ENCODE measurements at regions not wholly inside any gene's neighbourhood (a gene's known extent, or its start where the extent isn't known, plus 50 kb on each side); places are given as distances from the start of the nearest gene placed in this dataset.

GRCh38 chr3:132972333-132972732 lies 65.9 kb upstream of the TMEM108 start:
- intact Hi-C loops (cut with DNase I): no loop called here
- H3K27me3 ChIP-seq: no peaks in the 10 kb centered on the region
- H3K4me3 ChIP-seq: no peak overlapping the region
- no peaks in the 10 kb centered on the region for H3K9me3 ChIP-seq
- no peaks in the 10 kb centered on the region for H3K36me3 ChIP-seq
- no peak overlapping the region for H3K27ac ChIP-seq
- no peak for DNase-seq
- H3K4me1 ChIP-seq: no peaks in the 10 kb centered on the region
- no peak for TF ChIP-seq EP300 (IDR thresholded peaks at IDR 0.05)
- no peak for TF ChIP-seq POLR2A (IDR thresholded peaks at IDR 0.05)
- TF ChIP-seq POLR2AphosphoS5 (IDR thresholded peaks at IDR 0.05): no peak

- Histone ChIP-seq H3K4me3 (no peak overlapping the region), H3K27me3 (no peaks in the 10 kb centered on the region), H3K27ac (no peak overlapping the region), H3K9me3 (no peaks in the 10 kb centered on the region), H3K36me3 (no peaks in the 10 kb centered on the region), H3K4me1 (no peaks in the 10 kb centered on the region)
- intact Hi-C loops (cut with DNase I): no loop called here
- TF ChIP-seq CTCF (IDR thresholded peaks at IDR 0.05) (no peak), EP300 (IDR thresholded peaks at IDR 0.05) (no peak), POLR2A (IDR thresholded peaks at IDR 0.05) (no peak), POLR2AphosphoS5 (IDR thresholded peaks at IDR 0.05) (no peak)
- WGBS, 2 donors: 61 to 74% methylated on average over 2 of the region's 2 CpGs
- DNase-seq: no peak
These were observed 71.8 kb upstream of the TMEM108 start for GRCh38 chr3:132966374-132966773.

- Histone ChIP-seq H3K4me3 (no peak overlapping the region), H3K27ac (no peak overlapping the region), H3K4me1 (no peaks in the 10 kb centered on the region), H3K36me3 (no peaks in the 10 kb centered on the region), H3K9me3 (no peaks in the 10 kb centered on the region), H3K27me3 (no peaks in the 10 kb centered on the region)
- DNase-seq: no peak
- intact Hi-C loops (cut with DNase I): no loop called here
- no peak for TF ChIP-seq POLR2A (IDR thresholded peaks at IDR 0.05)
- no peak for TF ChIP-seq POLR2AphosphoS5 (IDR thresholded peaks at IDR 0.05)
- TF ChIP-seq EP300 (IDR thresholded peaks at IDR 0.05): no peak
- TF ChIP-seq CTCF (IDR thresholded peaks at IDR 0.05): no peak
- 41 to 63% methylated on average over 3 of the region's 3 CpGs for WGBS, 2 donors
These were observed 73.9 kb upstream of the TMEM108 start for GRCh38 chr3:132964266-132964665.

- TF ChIP-seq POLR2A (IDR thresholded peaks at IDR 0.05): no peak
- no peak for TF ChIP-seq CTCF (IDR thresholded peaks at IDR 0.05)
- no peak for TF ChIP-seq EP300 (IDR thresholded peaks at IDR 0.05)
- no peak for TF ChIP-seq POLR2AphosphoS5 (IDR thresholded peaks at IDR 0.05)
- Histone ChIP-seq H3K27ac (no peak overlapping the region), H3K27me3 (no peaks in the 10 kb centered on the region), H3K4me3 (no peak overlapping the region), H3K4me1 (no peaks in the 10 kb centered on the region), H3K36me3 (no peaks in the 10 kb centered on the region), H3K9me3 (no peaks in the 10 kb centered on the region)
- no peak for DNase-seq
- intact Hi-C loops (cut with DNase I): no loop called here
- 38 to 64% methylated on average over 2 of the region's 2 CpGs for WGBS, 2 donors
These were observed 74.4 kb upstream of the TMEM108 start for GRCh38 chr3:132963786-132964185.

- Histone ChIP-seq H3K9me3 (no peaks in the 10 kb centered on the region), H3K4me1 (no peaks in the 10 kb centered on the region), H3K27ac (no peak overlapping the region), H3K4me3 (no peak overlapping the region), H3K27me3 (no peaks in the 10 kb centered on the region), H3K36me3 (no peaks in the 10 kb centered on the region)
- intact Hi-C loops (cut with DNase I): no loop called here
- TF ChIP-seq POLR2AphosphoS5 (IDR thresholded peaks at IDR 0.05): no peak
- no peak for TF ChIP-seq POLR2A (IDR thresholded peaks at IDR 0.05)
- TF ChIP-seq CTCF (IDR thresholded peaks at IDR 0.05): no peak
- TF ChIP-seq EP300 (IDR thresholded peaks at IDR 0.05): no peak
- WGBS, 2 donors: 64 to 71% methylated on average over 1 of the region's 1 CpG
- DNase-seq: no peak
These were observed 76.2 kb upstream of the TMEM108 start for GRCh38 chr3:132961991-132962390.

Measured in sigmoid colon (tissue), 6 donors.